ENCODE measurements at regions not wholly inside any gene's neighbourhood (a gene's known extent, or its start where the extent isn't known, plus 50 kb on each side); places are given as distances from the start of the nearest gene placed in this dataset.
A peak's percentile ranks its signal among the peaks of the same experiment; 100 is the strongest.
"Not testable (repeated sequence)": the region's sequence is repeated elsewhere in the genome, so short reads cannot be mapped to it uniquely, and the experiment has no call there.

GRCh38 chr3:140752499-140752898, 74.6 kb downstream of the TRIM42 start:
- intact Hi-C loops (cut with DNase I) = no loop called here
- no peak for DNase-seq

- no peak for DNase-seq
- intact Hi-C loops (cut with DNase I) = no loop called here
These were observed 76.2 kb downstream of the TRIM42 start for GRCh38 chr3:140753865-140754754.

- intact Hi-C loops (cut with DNase I) = no loop called here
- peak in 1 of 10 donors; percentile 64 for DNase-seq
These were observed 77.1 kb downstream of the TRIM42 start for GRCh38 chr3:140754936-140755335.

- DNase-seq = no peak
- intact Hi-C loops (cut with DNase I) = no loop called here
These were observed 78.6 kb downstream of the TRIM42 start for GRCh38 chr3:140756240-140757016.

- intact Hi-C loops (cut with DNase I) = no loop called here
- no peak for DNase-seq
These were observed 81.1 kb downstream of the TRIM42 start for GRCh38 chr3:140758791-140759444.

GRCh38 chr3:140760324-140761075, 82.6 kb downstream of the TRIM42 start:
- DNase-seq = no peak
- intact Hi-C loops (cut with DNase I) = no loop called here

- no peak for DNase-seq
- intact Hi-C loops (cut with DNase I) = no loop called here
These were observed 83.3 kb downstream of the TRIM42 start for GRCh38 chr3:140761076-140761639.

GRCh38 chr3:140762746-140763145, 84.9 kb downstream of the TRIM42 start:
- intact Hi-C loops (cut with DNase I) = no loop called here

GRCh38 chr3:140763532-140763931, 85.7 kb downstream of the TRIM42 start:
- DNase-seq = no peak
- intact Hi-C loops (cut with DNase I) = no loop called here

More at GRCh38 chr3:140762746-140763145, 84.9 kb downstream of the TRIM42 start:
- DNase-seq = no peak

- intact Hi-C loops (cut with DNase I) = no loop called here
- no peak for DNase-seq
These were observed 87.4 kb downstream of the TRIM42 start for GRCh38 chr3:140765246-140765645.

GRCh38 chr3:140766465-140766864, 88.6 kb downstream of the TRIM42 start:
- intact Hi-C loops (cut with DNase I) = no loop called here
- no peak for DNase-seq

- DNase-seq = no peak
These were observed 89.7 kb downstream of the TRIM42 start for GRCh38 chr3:140767566-140767965.

GRCh38 chr3:140768941-140769340, 91.1 kb downstream of the TRIM42 start:
- intact Hi-C loops (cut with DNase I) = no loop called here
- DNase-seq = no peak

More at GRCh38 chr3:140767566-140767965, 89.7 kb downstream of the TRIM42 start:
- intact Hi-C loops (cut with DNase I) = no loop called here

- intact Hi-C loops (cut with DNase I) = no loop called here
- DNase-seq = no peak
These were observed 92.1 kb downstream of the TRIM42 start for GRCh38 chr3:140769951-140770350.

- no peak for DNase-seq
- intact Hi-C loops (cut with DNase I) = no loop called here
These were observed 93.3 kb downstream of the TRIM42 start for GRCh38 chr3:140770977-140771667.

GRCh38 chr3:140777631-140778233, 99.9 kb downstream of the TRIM42 start:
- no peak for DNase-seq
- intact Hi-C loops (cut with DNase I) = no loop called here

- DNase-seq = no peak
- intact Hi-C loops (cut with DNase I) = no loop called here
These were observed 113.5 kb downstream of the TRIM42 start for GRCh38 chr3:140791368-140791767.

GRCh38 chr3:140794507-140794906, 116.6 kb downstream of the TRIM42 start:
- no peak for DNase-seq
- intact Hi-C loops (cut with DNase I) = no loop called here

GRCh38 chr3:140802898-140803297, 125.0 kb downstream of the TRIM42 start:
- intact Hi-C loops (cut with DNase I); DNase-seq: not testable (repeated sequence)
